NCI-H128 (cell line): ENCODE measurements at regions not wholly inside any gene's neighbourhood (a gene's known extent, or its start where the extent isn't known, plus 50 kb on each side); places are given as distances from the start of the nearest gene placed in this dataset.

ENCODE experiments used
- DNase-seq: peaks from one replicate; lab custom pipeline; 2025; ENCODE audit not compliant: unreplicated experiment; lab: John Stamatoyannopoulos, UW

GRCh38 chr6:43951756-43952675 lies 175.2 kb downstream of the MRPL14 start:
- DNase-seq, result no peak

DNA sequence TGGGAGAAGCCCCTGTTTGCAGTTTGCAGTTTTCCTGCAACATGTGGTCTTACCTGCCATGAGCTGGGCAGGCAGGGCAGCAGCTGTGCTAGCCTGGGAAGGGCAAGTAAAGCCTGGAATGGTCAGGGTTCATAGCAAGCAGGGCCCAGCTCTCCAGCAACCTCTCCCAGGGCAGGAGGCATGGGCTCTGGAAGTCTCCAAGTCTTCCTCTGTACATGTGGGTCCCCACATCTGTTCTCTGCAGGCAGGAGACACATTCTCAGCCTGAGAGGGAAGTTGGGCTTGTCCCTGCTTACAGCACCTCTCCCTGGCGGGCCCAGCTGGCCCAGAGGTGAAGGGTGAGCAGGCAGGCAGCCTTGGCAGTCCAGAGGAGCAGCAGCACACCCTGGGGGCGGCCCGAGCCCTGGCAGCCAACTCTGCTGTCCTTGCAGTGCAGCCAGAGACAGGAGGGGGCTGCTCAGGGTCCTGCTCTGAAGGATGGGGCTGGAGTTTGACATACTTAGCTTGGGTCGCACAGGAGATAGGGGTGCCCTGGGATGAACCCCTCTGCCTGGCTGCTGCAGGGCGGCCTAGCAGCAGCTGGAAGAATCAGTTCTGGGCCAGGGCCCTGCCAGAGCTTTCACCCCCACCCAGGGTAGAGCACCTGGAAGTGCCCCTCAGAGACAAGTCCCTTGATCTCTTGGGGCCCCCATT lies 176.0 kb downstream of the MRPL14 start:
- DNase-seq, result no peak

GRCh38 chr6:43950731-43951062 lies 176.6 kb downstream of the MRPL14 start:
- DNase-seq, result no peak

DNA sequence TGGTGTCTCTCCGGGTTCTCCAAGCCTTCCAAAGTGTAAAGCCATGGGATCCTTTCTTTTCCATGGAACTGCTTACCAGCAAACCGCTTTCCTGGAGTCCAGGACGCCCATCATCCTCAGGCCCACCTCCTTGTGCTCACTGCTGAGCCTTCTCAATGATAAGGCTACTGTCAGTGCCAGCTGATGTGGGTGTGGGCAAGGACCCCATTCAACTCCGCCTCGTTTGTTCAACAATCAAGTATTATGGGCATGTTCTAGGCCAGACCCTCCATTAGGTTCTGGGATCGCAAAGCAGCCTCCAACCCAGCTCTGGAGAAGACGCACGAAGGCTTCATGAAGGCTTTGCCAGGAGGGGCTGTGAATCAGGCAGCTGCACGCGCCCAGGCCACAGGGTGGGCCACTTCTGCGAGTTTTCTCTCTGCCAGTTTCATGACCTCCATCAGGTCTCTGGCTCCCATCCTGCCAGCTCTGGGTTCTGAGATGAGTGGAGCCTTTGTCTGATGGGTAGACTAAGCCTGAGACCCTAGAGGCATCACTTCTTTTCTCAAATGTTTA lies 177.1 kb downstream of the MRPL14 start:
- DNase-seq, result no peak

DNA sequence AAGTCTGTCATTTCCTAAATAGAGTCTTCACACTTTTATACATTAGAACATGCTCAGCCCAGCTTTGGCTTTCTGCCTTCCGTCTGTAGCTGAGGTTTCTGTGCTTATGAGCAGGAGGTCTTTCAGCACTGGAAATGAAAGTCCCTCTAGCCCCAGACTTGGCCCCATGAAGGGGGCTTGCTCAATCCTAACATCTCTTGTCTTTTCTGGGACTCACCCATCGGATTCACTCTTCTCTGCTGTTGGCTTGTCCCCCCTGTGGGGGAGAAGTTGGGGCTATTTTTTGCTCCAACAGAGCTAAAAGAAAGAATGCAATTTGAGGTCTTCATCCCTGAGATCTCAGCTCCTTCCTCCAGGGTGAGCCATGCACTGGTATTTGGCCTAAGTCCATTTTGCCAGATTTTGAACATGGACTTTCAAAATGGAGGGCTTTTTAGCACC lies 177.7 kb downstream of the MRPL14 start:
- DNase-seq, result no peak

DNA sequence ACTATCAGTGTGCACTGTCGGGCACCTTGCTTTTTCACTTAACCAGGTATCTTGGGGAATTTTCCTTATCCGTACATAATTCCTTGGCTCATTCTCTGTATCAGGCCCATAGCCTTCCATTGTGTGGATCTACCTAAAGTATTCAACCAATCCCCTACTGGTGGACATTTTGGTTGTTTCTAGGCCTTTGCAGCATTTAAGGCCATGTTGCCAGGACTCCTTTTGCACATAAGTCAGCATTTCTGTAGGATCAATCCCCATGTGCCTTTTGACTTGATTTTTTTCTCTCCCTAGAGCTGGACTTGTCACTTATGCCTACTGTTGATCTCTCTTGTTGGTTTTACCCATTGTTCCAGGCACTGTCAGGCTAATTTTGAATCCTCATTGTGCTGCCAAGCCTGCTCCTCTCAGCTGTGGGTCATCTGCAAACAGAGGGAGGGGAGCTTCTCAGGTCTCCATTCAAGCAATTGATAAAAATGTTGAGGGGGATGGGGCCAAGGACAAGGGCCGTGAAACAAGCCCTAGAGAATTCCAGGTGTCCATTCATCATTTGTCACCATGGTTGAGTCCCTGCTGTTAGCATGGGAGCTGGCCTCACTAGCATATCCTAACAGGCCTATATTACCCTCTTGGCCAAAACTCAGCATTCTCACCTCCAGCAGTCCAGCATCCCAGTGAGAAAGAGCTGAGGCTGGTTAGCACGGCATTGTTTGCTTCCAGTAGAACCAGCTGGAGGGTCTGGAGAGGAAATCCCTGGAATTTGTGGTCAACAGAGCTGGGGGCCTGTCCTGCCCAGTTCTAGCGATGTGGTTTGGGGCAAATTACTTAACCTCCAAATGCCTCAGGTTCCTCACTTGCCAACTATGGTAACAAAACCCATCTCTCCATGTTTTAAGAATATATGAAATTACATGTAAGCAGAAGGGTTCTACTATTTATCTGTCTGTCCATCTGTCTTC lies 178.4 kb downstream of the MRPL14 start:
- no peak for DNase-seq

DNA sequence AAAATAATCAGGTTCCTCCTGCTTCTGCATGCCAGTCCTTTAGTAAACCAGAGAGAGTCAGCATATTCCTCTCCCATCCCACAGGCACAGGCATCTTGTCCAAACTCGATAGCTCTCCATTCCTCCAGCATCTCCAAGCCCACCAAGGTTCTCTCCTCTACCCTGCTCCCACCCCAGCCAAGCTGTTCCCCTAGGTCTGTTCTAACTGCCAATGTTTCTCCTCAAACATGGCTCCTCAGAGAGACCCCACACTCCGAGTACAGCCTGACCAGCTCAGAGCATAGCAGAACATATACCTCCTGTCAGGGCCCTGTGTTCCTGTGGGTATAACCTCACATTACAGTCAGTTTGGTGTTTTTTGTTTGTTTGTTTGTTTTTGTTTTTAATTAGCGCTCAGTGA lies 177.8 kb downstream of the VEGFA start:
- no peak for DNase-seq

GRCh38 chr6:43946641-43947363 lies 176.8 kb downstream of the VEGFA start:
- DNase-seq, result no peak

GRCh38 chr6:43945768-43946080 lies 175.7 kb downstream of the VEGFA start:
- DNase-seq, result no peak

GRCh38 chr6:43944908-43945767 lies 175.1 kb downstream of the VEGFA start:
- DNase-seq, result no peak

DNA sequence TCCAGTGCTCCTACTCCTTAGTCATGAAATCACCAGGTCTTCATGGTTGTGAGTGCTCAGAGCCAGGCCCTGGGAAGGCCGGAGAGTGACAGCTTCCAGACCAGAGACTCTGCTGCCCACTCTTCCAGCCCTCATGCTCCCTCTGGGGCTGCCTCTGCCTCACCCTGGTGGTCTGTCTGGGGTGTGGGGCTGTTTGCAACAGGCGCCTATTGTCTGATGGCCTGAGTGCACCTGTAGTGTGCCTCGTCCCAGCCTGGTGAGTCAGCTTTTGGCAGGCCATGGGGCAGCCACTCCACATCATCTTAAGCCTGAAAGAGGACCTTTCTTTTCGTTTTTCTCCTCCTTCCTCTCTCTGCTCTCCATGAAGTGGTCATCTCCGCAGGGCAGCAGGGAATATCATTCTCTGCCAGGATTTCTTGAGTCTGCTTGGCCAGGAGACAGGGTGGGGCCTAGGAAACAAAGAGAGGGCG lies 173.8 kb downstream of the VEGFA start:
- no peak for DNase-seq

DNA sequence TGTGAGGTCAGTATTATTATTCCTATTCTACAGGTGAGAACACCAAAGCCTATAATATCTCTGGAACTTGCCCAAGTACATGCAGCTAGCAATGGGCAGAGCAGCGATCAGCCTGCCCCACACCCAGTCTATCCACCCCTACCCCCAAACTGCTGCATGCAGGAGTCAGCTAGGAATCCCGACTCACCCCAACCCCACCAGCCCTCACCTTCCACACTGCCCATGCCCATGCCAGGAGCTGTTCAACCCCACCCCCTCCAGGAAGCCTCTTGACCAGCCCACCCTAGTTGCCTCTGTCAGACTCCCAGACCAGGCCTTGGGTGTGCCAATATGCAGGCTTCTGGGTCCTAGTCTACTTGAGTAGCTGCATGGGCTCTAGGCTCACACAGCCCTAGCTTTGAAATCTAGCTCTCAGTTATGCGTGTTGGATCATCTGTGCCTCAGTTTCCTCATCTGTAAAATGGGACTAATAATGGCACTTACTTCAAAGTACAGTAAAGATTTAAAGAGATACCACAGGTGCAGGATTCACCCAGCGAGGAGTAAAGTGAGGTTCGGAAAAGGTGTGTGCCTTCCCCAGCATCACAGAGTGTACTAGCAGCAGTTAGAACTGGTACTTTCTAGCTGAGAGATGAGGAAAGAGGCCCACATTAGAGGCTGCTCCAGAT lies 173.2 kb downstream of the VEGFA start:
- DNase-seq, result no peak

GRCh38 chr6:43942616-43943015 lies 172.6 kb downstream of the VEGFA start:
- no peak for DNase-seq

DNA sequence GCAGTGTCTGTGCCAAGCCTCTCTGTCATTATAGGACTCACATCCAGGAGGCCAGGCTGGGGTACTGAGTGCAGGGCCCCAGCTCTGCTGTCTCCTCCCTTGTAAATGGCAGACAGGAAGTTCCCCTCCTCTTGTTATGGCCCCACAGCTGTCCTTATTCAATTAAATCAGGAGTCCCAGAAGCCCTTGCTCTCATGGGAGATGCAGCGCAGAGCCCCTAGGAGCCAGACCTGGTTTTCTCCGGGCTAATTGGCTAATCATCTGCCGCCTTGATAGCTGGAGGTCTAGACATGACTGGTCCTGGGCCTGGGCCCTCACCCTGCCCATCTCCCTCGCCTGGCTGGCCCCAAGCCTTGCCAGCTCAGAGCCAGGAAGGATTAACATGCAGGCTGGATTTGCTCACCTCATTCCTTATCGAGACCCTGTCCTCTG lies 172.0 kb downstream of the VEGFA start:
- DNase-seq, result no peak

DNA sequence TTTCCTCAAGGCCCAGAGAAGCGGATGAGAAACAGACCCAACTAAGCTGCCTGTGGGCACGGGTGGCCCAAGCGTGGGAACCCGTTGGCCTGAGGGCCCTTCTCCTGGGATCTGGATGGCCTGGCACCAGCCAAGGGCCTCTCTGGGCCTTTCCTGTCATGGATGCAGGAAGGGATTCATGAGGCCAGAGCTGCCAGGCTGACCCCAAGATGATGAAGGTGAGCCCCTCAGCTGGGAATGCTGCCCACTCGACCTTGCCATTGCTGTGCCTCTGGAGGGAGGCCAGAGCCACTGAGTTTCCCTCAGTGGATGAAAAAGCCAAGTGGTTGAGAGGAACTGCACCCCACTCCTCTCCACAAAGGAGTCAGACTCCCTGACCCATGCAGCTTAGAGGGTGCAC lies 171.2 kb downstream of the VEGFA start:
- DNase-seq, result no peak

DNA sequence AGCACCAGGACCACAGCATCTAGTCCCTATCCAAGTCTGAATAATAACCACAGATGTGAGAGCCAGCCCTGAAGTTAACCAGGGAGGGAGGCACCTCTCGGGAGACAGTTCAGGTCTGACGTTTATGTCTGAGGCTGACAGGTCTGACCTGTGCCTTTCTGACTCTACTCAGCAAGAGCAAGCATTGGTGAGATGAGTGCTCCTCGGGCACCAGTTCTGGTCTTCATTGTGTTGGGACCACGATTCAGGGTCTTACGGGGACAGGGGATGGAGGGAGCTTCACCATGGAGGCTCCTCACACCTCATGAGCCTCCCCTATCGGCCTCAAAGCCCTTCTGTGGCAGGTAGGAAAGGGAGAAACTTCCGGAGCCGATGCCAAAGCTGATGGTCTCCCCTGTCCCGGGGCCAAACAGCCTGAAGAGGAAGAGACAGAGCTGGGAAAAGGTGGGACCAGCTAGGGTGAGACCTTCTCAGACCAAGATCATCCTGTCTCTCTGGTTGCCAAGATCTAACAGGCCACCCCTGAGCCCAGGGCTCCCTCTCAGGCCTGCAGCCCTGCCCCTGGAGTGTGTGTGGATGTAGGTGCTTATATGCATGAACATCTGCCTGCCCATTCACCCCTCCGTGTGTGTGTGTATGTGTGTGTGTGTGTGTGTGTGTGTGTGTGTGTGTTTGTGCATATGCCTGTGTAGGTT lies 170.5 kb downstream of the VEGFA start:
- DNase-seq, result no peak

DNA sequence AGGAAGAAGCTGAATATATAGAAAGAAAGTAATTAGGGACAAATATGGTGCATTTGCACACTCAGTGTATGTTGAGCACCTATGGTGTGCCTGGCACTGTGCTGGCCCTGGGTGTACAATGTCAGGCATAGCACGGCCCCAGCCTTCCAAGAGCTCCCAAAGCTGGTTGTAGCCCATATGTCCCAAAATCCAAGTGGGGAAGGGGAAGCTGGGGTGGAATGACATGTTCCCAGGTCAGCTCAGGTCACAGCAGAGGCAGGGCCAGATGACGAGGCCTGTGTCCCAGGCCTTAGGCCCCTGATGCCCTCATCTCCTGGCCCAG lies 170.0 kb downstream of the VEGFA start:
- DNase-seq, result no peak

DNA sequence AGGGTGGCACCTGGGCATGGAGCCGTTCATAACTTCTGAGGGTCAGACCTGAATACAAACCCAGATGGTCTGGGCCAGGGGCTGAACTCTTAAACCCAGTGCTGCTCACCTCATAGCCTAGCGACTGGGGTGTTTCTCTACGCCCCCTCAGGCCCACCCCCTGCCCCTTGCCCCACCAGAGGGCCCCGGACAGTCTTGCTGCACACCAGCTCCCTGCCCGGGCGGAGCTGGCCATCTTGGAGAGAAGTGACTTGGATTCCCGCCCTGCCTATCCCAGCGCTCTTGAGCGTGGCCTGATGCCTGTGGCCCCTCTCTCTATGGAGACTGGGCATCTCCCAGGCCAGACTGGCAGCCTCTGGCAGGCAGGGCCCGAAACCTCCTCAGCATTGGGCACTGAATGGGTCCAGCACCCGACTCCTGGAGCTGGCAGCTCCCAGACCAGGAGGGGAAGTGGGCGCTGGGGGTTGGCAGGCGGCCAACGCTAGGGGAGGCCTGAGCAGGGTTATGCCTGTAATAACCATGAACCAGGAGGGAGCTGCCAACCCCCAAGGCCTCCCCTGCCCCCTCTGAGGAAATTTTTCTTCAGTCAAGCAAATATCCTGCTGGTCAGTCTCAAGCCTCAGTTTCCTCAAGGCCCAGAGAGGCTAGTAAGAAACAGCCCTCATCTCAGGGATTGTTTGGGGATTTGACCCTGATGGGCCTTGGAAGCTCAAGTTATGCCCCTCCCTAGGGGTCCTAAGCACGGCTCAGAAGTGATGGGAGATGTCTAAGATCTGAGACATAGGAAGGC lies 169.5 kb downstream of the VEGFA start:
- DNase-seq, result no peak
